ENCODE measurements at regions not wholly inside any gene's neighbourhood (a gene's known extent, or its start where the extent isn't known, plus 50 kb on each side); places are given as distances from the start of the nearest gene placed in this dataset.
"Not testable (repeated sequence)": the region's sequence is repeated elsewhere in the genome, so short reads cannot be mapped to it uniquely, and the experiment has no call there.

DNA sequence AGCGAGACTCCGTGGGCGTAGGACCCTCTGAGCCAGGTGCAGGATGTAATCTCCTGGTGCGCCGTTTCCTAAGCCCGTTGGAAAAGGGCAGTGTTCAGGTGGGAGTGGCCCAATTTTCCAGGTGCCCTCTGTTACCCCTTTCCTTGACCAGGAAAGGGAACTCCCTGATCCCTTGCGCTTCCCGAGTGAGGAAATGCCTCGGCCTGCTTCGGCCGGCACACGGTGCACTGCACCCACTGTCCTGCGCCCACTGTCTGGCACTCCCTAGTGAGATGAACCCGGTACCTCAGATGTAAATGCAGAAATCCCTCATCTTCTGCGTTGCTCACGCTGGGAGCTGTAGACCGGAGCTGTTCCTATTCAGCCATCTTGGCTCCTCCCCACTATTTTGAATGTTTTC, 81.7 kb upstream of the NUDT6 start:
- TF ChIP-seq, protein P1, sequence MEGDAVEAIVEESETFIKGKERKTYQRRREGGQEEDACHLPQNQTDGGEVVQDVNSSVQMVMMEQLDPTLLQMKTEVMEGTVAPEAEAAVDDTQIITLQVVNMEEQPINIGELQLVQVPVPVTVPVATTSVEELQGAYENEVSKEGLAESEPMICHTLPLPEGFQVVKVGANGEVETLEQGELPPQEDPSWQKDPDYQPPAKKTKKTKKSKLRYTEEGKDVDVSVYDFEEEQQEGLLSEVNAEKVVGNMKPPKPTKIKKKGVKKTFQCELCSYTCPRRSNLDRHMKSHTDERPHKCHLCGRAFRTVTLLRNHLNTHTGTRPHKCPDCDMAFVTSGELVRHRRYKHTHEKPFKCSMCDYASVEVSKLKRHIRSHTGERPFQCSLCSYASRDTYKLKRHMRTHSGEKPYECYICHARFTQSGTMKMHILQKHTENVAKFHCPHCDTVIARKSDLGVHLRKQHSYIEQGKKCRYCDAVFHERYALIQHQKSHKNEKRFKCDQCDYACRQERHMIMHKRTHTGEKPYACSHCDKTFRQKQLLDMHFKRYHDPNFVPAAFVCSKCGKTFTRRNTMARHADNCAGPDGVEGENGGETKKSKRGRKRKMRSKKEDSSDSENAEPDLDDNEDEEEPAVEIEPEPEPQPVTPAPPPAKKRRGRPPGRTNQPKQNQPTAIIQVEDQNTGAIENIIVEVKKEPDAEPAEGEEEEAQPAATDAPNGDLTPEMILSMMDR (IDR thresholded peaks at IDR 0.05), result not testable (repeated sequence)
- not testable (repeated sequence) for TF ChIP-seq POLR2A (IDR thresholded peaks at IDR 0.05)
